Ascending aorta (tissue), 2 donors: ENCODE measurements at regions not wholly inside any gene's neighbourhood (a gene's known extent, or its start where the extent isn't known, plus 50 kb on each side); places are given as distances from the start of the nearest gene placed in this dataset.
"Not testable (repeated sequence)": the region's sequence is repeated elsewhere in the genome, so short reads cannot be mapped to it uniquely, and the experiment has no call there.

Source experiments
- DNase-seq, 2 donors: peaks; one replicate each; pipeline ENCODE4 v3.0.0-alpha.2; 2019; ENCODE audit warnings: low spot score in 2 of 2
- H3K27ac ChIP-seq, 2 donors: fragments of 200-600 bp; sonication (generic); one replicate each; pipeline ENCODE4 v1.5.1; 2016 to 2017; ENCODE audit warnings: mild to moderate bottlenecking in 1 of 2
- H3K27me3 ChIP-seq: fragments of 200-600 bp; sonication (generic); one replicate; pipeline ENCODE4 v1.5.1; 2017
- H3K36me3 ChIP-seq, 2 donors: fragments of 200-600 bp; sonication (generic); one replicate each; pipeline ENCODE4 v1.5.1; 2016
- H3K4me1 ChIP-seq, 2 donors: fragments of 200-600 bp; sonication (generic); one replicate each; pipeline ENCODE4 v1.5.1; 2016 to 2017; ENCODE audit warnings: mild to moderate bottlenecking in 1 of 2
- H3K4me3 ChIP-seq, 2 donors: fragments of 200-600 bp; sonication (generic); one replicate each; pipeline ENCODE4 v1.5.1; 2016 to 2017; ENCODE audit warnings: mild to moderate bottlenecking in 1 of 2
- H3K9me3 ChIP-seq, 2 donors: fragments of 200-600 bp; sonication (generic); one replicate each; pipeline ENCODE4 v1.5.1; 2016
- intact Hi-C: fragments of 100-400 bp; cut with DNase I; formaldehyde crosslinking; loops from one replicate; pipeline ENCODE4 v1.15.1; 2023
- TF ChIP-seq, protein P1 (sequence below), 3 experiments: fragments of 200-600 bp in 2 of 3; fragments of 450-650 bp in 1 of 3; sonication (generic) in 2 of 3; IDR thresholded peaks; one replicate each; pipeline ENCODE4 v1.5.1; 2016 to 2019; ENCODE audit warnings: antibody characterized with exemption in 3 of 3, mild to moderate bottlenecking in 1 of 3, moderate library complexity in 1 of 3

- H3K27me3 ChIP-seq, intact Hi-C loops, H3K4me1 ChIP-seq, H3K36me3 ChIP-seq, H3K9me3 ChIP-seq, DNase-seq, H3K27ac ChIP-seq: not testable (repeated sequence)
- peak overlapping the region; percentile 39 to 52 for H3K4me3 ChIP-seq
- TF ChIP-seq, protein P1, sequence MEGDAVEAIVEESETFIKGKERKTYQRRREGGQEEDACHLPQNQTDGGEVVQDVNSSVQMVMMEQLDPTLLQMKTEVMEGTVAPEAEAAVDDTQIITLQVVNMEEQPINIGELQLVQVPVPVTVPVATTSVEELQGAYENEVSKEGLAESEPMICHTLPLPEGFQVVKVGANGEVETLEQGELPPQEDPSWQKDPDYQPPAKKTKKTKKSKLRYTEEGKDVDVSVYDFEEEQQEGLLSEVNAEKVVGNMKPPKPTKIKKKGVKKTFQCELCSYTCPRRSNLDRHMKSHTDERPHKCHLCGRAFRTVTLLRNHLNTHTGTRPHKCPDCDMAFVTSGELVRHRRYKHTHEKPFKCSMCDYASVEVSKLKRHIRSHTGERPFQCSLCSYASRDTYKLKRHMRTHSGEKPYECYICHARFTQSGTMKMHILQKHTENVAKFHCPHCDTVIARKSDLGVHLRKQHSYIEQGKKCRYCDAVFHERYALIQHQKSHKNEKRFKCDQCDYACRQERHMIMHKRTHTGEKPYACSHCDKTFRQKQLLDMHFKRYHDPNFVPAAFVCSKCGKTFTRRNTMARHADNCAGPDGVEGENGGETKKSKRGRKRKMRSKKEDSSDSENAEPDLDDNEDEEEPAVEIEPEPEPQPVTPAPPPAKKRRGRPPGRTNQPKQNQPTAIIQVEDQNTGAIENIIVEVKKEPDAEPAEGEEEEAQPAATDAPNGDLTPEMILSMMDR (IDR thresholded peaks at IDR 0.05) = peak; percentile 11 to 59 (median 53)
These were observed 56.3 kb upstream of the KRTAP5-11 start for GRCh38 chr11:71638801-71639519.

GRCh38 chr11:71639520-71639849 is 56.8 kb upstream of the KRTAP5-11 start:
- H3K9me3 ChIP-seq, DNase-seq, H3K27me3 ChIP-seq, intact Hi-C loops, H3K27ac ChIP-seq, H3K36me3 ChIP-seq, H3K4me1 ChIP-seq: not testable (repeated sequence)
- H3K4me3 ChIP-seq = peak overlapping the region; percentile 39 to 52

GRCh38 chr11:71639916-71640315 is 57.2 kb upstream of the KRTAP5-11 start:
- H3K27me3 ChIP-seq, H3K9me3 ChIP-seq, intact Hi-C loops, H3K4me1 ChIP-seq, DNase-seq, H3K36me3 ChIP-seq, H3K27ac ChIP-seq: not testable (repeated sequence)
- H3K4me3 ChIP-seq = peak overlapping the region in 1 of 2 donors; percentile 52

DNA sequence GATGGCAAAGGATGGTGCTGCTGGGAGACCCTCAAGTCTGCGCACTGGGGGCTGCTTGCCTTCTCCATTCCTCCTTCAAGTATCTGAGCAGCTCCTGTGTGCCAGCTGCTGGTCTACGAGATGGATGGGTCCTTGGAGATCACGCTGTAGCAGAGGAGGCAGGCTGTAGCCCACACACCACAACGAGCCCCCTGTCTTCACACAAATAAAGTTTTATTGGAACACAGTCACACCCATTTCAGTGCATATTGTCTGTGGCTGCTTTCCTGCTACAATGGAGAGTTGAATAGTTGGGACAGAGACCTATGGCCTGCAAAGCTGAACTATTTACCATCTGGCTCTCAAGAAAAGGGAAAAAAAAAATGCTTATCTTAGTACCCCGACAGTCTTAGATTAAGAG is 64.4 kb upstream of the KRTAP5-11 start:
- H3K27me3 ChIP-seq, H3K27ac ChIP-seq, intact Hi-C loops, H3K4me1 ChIP-seq, H3K4me3 ChIP-seq, DNase-seq, H3K9me3 ChIP-seq, H3K36me3 ChIP-seq: not testable (repeated sequence)

- H3K27ac ChIP-seq, H3K9me3 ChIP-seq, DNase-seq, H3K4me1 ChIP-seq, H3K27me3 ChIP-seq, H3K4me3 ChIP-seq, H3K36me3 ChIP-seq, intact Hi-C loops: not testable (repeated sequence)
These were observed 70.3 kb upstream of the KRTAP5-11 start for GRCh38 chr11:71652998-71653397.

GRCh38 chr11:71654423-71654822 is 71.7 kb upstream of the KRTAP5-11 start:
- intact Hi-C loops, DNase-seq, H3K4me3 ChIP-seq, H3K27me3 ChIP-seq, H3K9me3 ChIP-seq, H3K27ac ChIP-seq, H3K4me1 ChIP-seq, H3K36me3 ChIP-seq: not testable (repeated sequence)

DNA sequence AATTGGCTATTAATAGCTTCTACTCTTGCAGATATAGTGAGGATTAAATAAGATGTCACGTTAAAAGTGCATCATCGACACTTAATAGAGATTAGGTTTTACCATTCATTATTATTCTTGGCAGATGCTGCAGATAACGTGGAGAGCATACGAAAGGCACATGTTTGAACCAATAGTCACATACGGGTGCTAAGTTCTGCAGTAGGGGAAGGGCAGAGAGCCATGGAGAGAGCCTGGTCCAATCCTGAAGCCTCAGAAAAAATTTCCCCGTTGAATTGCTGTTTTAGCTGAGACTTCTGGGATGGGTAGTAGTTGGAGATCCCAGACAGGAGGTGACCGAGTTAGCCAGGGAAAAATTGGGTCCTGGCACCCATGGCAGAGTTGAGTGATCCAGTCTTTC is 72.4 kb upstream of the KRTAP5-11 start:
- H3K27ac ChIP-seq, H3K27me3 ChIP-seq, H3K36me3 ChIP-seq, H3K9me3 ChIP-seq, intact Hi-C loops, H3K4me3 ChIP-seq, DNase-seq, H3K4me1 ChIP-seq: not testable (repeated sequence)

DNA sequence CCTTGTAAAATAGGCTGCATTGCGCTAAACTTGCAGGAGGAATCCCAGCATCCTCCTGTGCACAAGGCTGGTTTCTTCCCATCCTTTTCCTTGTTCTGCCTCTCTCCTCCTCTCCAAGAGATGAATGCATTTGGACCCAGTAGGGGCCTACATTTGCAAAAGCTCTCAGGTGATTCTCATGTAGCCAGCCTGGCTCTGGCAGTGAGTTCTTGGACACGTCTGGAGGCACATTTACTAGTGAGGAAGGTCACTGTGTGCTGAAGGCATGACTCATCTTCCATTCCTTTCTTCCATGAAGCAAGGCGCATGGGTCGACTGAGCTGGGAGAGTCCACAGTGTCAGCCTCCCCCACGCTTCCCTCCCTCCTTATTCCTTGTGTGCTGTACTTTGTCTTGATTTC is 73.8 kb upstream of the KRTAP5-11 start:
- DNase-seq, H3K9me3 ChIP-seq, H3K4me1 ChIP-seq, intact Hi-C loops, H3K27ac ChIP-seq, H3K36me3 ChIP-seq, H3K27me3 ChIP-seq, H3K4me3 ChIP-seq: not testable (repeated sequence)

DNA sequence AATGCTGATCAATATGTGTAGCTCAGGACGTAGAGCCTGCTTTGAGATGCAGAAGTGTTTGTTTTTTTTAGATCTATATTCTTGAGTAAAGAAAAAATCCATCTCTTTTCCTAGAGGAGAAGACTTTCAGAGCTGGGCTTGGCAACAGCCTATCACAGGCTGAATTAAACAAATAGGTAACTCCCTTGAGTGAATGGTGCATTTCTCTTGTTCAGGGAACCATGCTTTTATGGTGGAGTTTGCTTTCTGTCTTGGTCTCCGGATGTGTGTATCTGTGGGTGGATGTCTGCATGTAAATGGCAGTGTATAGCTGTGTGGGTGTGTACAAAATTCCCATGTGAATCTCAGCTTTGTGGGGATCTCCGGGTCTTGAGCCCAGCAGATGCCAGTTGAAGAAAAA is 82.3 kb upstream of the KRTAP5-11 start:
- H3K27me3 ChIP-seq = not testable (repeated sequence)

GRCh38 chr11:71698110-71698509 is 115.4 kb upstream of the KRTAP5-11 start:
- H3K36me3 ChIP-seq, H3K9me3 ChIP-seq, DNase-seq, H3K27ac ChIP-seq, intact Hi-C loops, H3K4me3 ChIP-seq, H3K27me3 ChIP-seq, H3K4me1 ChIP-seq: not testable (repeated sequence)

More for the DNA sequence above, 82.3 kb upstream of the KRTAP5-11 start:
- H3K4me3 ChIP-seq, DNase-seq, H3K27ac ChIP-seq, H3K4me1 ChIP-seq, H3K9me3 ChIP-seq, intact Hi-C loops, H3K36me3 ChIP-seq: not testable (repeated sequence)

- H3K27ac ChIP-seq, H3K9me3 ChIP-seq, H3K27me3 ChIP-seq, H3K36me3 ChIP-seq, H3K4me3 ChIP-seq, DNase-seq, H3K4me1 ChIP-seq, intact Hi-C loops: not testable (repeated sequence)
These were observed 116.3 kb upstream of the KRTAP5-11 start for GRCh38 chr11:71698961-71699360.

- intact Hi-C loops, H3K27me3 ChIP-seq, H3K9me3 ChIP-seq, H3K27ac ChIP-seq, H3K4me3 ChIP-seq, DNase-seq, H3K4me1 ChIP-seq, H3K36me3 ChIP-seq: not testable (repeated sequence)
These were observed 119.0 kb upstream of the KRTAP5-11 start for GRCh38 chr11:71701435-71702291.

GRCh38 chr11:71705086-71705737 is 122.5 kb upstream of the KRTAP5-11 start:
- H3K4me3 ChIP-seq, DNase-seq, H3K36me3 ChIP-seq, H3K27me3 ChIP-seq, H3K27ac ChIP-seq, H3K4me1 ChIP-seq, H3K9me3 ChIP-seq, intact Hi-C loops: not testable (repeated sequence)
